Mucosa of descending colon (tissue), 3 donors: ENCODE measurements at regions not wholly inside any gene's neighbourhood (a gene's known extent, or its start where the extent isn't known, plus 50 kb on each side); places are given as distances from the start of the nearest gene placed in this dataset.

Experiments
- ATAC-seq: fragments of 200-7000 bp; cut with Tn5 transposase; one replicate; pipeline ENCODE4 v1.9.1; 2020; ENCODE audit warnings: mild to moderate bottlenecking, moderate library complexity
- DNase-seq, 3 donors: peaks; one replicate each; pipeline ENCODE4 v3.0.0-alpha.2; 2020
- H3K36me3 ChIP-seq: fragments of 200-600 bp; one replicate; pipeline ENCODE4 v1.8.0; 2021; ENCODE audit warnings: low read depth, mild to moderate bottlenecking
- H3K4me1 ChIP-seq: fragments of 200-600 bp; one replicate; pipeline ENCODE4 v1.8.0; 2021; ENCODE audit warnings: low read depth, mild to moderate bottlenecking
- H3K4me3 ChIP-seq: fragments of 200-600 bp; one replicate; pipeline ENCODE4 v1.8.0; 2021; ENCODE audit warnings: mild to moderate bottlenecking
- H3K9me3 ChIP-seq: fragments of 200-600 bp; one replicate; pipeline ENCODE4 v1.8.0; 2021; ENCODE audit warnings: mild to moderate bottlenecking
- intact Hi-C, 2 donors: fragments of 100-400 bp; cut with DNase I in 1 of 2; cut with micrococcal nuclease in 1 of 2; formaldehyde crosslinking; loops; one replicate each; pipeline versions ENCODE4 v1.11.0 to v1.11.1; 2022; cut with DNase I, micrococcal nuclease
- TF ChIP-seq, protein P1 (sequence below): fragments of 200-600 bp; IDR thresholded peaks from one replicate; pipeline ENCODE4 v1.8.0; 2022; ENCODE audit warnings: antibody characterized with exemption, mild to moderate bottlenecking
- donor health status: DM: no; HTN: no; CAD: no; lungs with moderate emphysema.
- donor health status: DM: no; HTN: no; CAD: no.
- donor health status: DM: no; HTN: yes; CAD: no.

DNA sequence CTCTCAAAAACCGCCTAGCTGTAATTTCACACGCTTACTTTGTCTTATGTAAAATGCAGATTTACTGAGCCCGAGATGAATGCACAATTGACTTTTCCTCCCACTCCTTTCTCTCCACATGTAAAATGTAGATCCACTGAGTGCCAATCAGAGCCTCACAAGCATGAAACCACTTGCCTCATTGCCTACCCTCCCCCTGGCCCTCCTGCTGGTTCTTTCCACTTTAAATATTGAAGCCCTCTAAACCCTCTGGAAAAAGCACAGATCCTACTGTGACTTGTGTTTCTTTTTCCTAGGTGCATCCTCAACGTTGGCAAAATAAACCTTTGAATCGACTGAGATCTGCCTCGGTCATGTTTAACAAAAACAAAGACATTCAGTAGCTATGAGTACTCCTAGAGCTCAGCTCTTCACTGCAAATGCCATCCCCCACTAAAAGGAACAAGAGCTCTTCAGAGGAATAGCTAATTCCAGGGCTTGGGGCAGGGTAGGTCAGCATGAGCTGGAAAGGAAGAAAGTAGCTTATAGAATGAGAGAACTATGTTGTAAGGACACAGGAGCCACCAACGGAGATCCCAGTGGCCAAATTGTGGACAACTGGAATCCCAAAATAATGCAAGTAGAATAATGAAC, 365.5 kb upstream of the RUNX1 start:
- no peaks in the 10 kb centered on the region for H3K4me1 ChIP-seq
- no peaks in the 10 kb centered on the region for H3K9me3 ChIP-seq
- TF ChIP-seq, protein P1, sequence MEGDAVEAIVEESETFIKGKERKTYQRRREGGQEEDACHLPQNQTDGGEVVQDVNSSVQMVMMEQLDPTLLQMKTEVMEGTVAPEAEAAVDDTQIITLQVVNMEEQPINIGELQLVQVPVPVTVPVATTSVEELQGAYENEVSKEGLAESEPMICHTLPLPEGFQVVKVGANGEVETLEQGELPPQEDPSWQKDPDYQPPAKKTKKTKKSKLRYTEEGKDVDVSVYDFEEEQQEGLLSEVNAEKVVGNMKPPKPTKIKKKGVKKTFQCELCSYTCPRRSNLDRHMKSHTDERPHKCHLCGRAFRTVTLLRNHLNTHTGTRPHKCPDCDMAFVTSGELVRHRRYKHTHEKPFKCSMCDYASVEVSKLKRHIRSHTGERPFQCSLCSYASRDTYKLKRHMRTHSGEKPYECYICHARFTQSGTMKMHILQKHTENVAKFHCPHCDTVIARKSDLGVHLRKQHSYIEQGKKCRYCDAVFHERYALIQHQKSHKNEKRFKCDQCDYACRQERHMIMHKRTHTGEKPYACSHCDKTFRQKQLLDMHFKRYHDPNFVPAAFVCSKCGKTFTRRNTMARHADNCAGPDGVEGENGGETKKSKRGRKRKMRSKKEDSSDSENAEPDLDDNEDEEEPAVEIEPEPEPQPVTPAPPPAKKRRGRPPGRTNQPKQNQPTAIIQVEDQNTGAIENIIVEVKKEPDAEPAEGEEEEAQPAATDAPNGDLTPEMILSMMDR = no peak
- no peak for ATAC-seq
- no peak overlapping the region for H3K4me3 ChIP-seq
- intact Hi-C loops = no loop called here
- H3K36me3 ChIP-seq = no peaks in the 10 kb centered on the region
- no peak for DNase-seq

DNA sequence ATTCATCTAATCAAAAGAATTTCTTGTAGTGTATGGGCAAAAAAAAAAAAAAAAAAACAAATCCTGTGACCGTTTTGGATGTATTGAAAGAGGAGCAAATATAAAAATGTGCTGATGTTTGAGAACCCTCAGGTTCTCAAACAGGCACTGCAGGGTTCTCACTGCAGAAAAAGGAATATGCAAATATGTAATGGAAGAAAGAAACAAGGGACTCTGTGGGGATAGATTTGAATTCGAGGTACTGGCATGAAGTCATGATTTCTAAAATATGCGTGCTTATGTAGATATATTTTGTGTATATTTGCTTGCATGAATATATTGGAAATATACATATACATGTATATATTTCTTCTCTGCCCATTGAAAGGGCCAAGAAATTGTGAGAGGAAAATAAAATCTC, 365.0 kb upstream of the RUNX1 start:
- no peaks in the 10 kb centered on the region for H3K9me3 ChIP-seq
- intact Hi-C loops = no loop called here

DNA sequence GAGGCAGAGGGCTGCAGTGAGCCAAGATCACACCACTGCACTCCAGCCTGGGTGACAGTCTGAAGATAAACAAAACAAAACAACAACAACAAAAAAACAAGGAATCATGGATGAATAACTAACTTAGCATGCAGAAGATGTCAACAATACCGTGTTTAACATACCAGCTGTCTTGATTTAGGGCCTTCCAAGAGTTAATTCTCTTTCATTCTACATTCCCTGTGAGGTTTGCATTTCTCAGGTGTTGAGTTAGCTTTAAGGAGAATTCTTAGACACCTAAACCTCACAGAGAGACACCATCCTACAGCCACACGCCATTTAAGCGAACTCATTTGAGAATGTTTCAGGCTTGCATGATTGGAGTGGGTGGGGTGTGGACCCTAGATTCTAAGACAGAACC, 363.1 kb upstream of the RUNX1 start:
- Histone ChIP-seq H3K4me1 (no peaks in the 10 kb centered on the region), H3K4me3 (no peak overlapping the region), H3K36me3 (no peaks in the 10 kb centered on the region), H3K9me3 (no peaks in the 10 kb centered on the region)
- TF ChIP-seq, protein P1 = no peak
- ATAC-seq (no peak), DNase-seq (no peak)
- intact Hi-C loops = no loop called here

More for the DNA sequence above, 365.0 kb upstream of the RUNX1 start:
- ATAC-seq (no peak), DNase-seq (no peak)
- no peaks in the 10 kb centered on the region for H3K4me1 ChIP-seq
- H3K4me3 ChIP-seq = no peak overlapping the region
- TF ChIP-seq, protein P1 = no peak
- no peaks in the 10 kb centered on the region for H3K36me3 ChIP-seq

DNA sequence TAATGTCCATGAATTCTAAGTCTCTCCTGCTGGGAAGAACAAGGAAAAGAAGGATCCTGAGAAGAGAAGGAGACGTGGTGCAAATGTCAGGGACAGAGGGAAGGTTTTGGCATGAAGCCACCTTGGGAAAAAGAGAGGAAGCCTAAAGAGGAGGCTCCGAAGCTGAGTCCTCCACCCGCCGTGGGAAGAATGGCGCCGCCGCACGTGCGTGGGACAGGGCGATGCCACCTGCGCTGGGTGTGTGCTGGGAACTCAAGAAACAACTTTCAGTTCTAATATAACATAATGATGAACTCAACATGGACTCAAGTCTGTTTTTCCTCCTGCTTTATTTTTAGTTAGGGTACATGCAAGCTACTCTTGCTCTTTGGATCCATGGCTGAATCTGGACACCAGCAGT, 362.3 kb upstream of the RUNX1 start:
- intact Hi-C loops = no loop called here
- H3K4me1 ChIP-seq = no peaks in the 10 kb centered on the region
- no peaks in the 10 kb centered on the region for H3K9me3 ChIP-seq
- DNase-seq (no peak), ATAC-seq (no peak)
- no peak overlapping the region for H3K4me3 ChIP-seq
- TF ChIP-seq, protein P1 = no peak
- no peaks in the 10 kb centered on the region for H3K36me3 ChIP-seq

DNA sequence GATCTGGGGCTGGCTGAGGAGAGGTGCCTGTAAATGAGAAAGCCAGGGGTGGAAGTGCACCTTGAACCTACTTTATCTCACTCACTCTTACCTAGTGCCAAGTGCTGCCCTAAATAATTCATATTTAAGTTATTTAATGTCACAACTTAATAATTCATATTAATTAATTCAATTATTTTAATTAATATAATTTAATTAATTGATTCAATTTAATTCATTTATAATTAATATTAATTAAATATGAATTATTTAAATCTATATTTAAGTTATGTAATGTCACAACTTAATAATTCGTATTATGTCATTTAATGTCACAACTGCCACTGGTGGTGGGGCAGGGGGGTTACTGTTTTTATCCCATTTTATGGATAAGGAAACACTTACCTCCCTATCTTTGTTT, 361.6 kb upstream of the RUNX1 start:
- ATAC-seq (no peak), DNase-seq (no peak)
- no peaks in the 10 kb centered on the region for H3K9me3 ChIP-seq
- no peak overlapping the region for H3K4me3 ChIP-seq
- no peaks in the 10 kb centered on the region for H3K36me3 ChIP-seq
- no peaks in the 10 kb centered on the region for H3K4me1 ChIP-seq
- TF ChIP-seq, protein P1 = no peak
- intact Hi-C loops = no loop called here

DNA sequence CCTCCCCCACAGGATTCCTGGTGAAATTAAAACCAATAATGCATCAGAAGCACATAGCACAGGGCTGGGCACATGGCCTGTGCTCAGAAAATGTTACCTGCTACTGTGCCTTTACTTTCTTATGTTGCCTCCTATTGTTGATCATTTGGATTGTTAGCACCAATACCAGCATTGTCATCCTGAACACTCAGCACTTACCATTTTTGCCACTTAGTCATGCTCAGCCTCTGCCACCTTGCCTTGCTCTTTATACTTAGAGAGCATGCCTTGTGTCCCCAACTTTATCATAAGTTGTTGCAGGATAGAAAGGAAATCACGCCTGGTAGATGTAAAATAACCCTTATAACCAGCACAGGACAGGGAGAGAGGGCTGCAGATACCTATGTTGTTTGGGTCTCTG, 361.0 kb upstream of the RUNX1 start:
- TF ChIP-seq, protein P1 = no peak
- no peak for ATAC-seq
- intact Hi-C loops = no loop called here

More for the DNA sequence above, 361.0 kb upstream of the RUNX1 start:
- Histone ChIP-seq H3K36me3 (no peaks in the 10 kb centered on the region), H3K4me1 (no peaks in the 10 kb centered on the region), H3K9me3 (no peaks in the 10 kb centered on the region), H3K4me3 (no peak overlapping the region)
- DNase-seq = no peak
